ENCODE measurements at regions not wholly inside any gene's neighbourhood (a gene's known extent, or its start where the extent isn't known, plus 50 kb on each side); places are given as distances from the start of the nearest gene placed in this dataset.

GRCh38 chr1:84077476-84078107, 66.5 kb upstream of the PRKACB start:
- TF ChIP-seq, protein P1, sequence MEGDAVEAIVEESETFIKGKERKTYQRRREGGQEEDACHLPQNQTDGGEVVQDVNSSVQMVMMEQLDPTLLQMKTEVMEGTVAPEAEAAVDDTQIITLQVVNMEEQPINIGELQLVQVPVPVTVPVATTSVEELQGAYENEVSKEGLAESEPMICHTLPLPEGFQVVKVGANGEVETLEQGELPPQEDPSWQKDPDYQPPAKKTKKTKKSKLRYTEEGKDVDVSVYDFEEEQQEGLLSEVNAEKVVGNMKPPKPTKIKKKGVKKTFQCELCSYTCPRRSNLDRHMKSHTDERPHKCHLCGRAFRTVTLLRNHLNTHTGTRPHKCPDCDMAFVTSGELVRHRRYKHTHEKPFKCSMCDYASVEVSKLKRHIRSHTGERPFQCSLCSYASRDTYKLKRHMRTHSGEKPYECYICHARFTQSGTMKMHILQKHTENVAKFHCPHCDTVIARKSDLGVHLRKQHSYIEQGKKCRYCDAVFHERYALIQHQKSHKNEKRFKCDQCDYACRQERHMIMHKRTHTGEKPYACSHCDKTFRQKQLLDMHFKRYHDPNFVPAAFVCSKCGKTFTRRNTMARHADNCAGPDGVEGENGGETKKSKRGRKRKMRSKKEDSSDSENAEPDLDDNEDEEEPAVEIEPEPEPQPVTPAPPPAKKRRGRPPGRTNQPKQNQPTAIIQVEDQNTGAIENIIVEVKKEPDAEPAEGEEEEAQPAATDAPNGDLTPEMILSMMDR (conservative IDR thresholded peaks at IDR 0.05; ENCODE audit: low read depth, low read length), result no peak
- TF ChIP-seq EZH2 (IDR thresholded peaks at IDR 0.05; ENCODE audit: borderline replicate concordance, low read depth, low read length, poor library complexity, severe bottlenecking), result no peak
